Suprapubic skin (tissue), 4 donors: ENCODE measurements at regions not wholly inside any gene's neighbourhood (a gene's known extent, or its start where the extent isn't known, plus 50 kb on each side); places are given as distances from the start of the nearest gene placed in this dataset.
A peak's percentile ranks its signal among the peaks of the same experiment; 100 is the strongest.

Experiments
- DNase-seq, 2 donors: peaks; one replicate each; pipeline ENCODE4 v3.0.0-alpha.2; 2019; ENCODE audit warnings: low spot score in 2 of 2
- H3K27ac ChIP-seq: fragments of 200-600 bp; sonication (generic); one replicate; pipeline ENCODE4 v1.5.1; 2019
- H3K27me3 ChIP-seq: fragments of 200-600 bp; sonication (generic); one replicate; pipeline ENCODE4 v1.5.1; 2019
- H3K36me3 ChIP-seq: fragments of 200-600 bp; sonication (generic); one replicate; pipeline ENCODE4 v1.5.1; 2019
- H3K4me1 ChIP-seq: fragments of 200-600 bp; sonication (generic); one replicate; pipeline ENCODE4 v1.5.1; 2019
- H3K4me3 ChIP-seq: fragments of 200-600 bp; sonication (generic); one replicate; pipeline ENCODE4 v1.5.1; 2019; ENCODE audit warnings: mild to moderate bottlenecking
- H3K9me3 ChIP-seq: fragments of 200-600 bp; sonication (generic); one replicate; pipeline ENCODE4 v1.5.1; 2019
- CTCF ChIP-seq, 2 donors: fragments of 200-600 bp in 1 of 2; fragments of 450-650 bp in 1 of 2; sonication (generic) in 1 of 2; IDR thresholded peaks; one replicate each; pipeline ENCODE4 v1.5.1; 2016 to 2019; ENCODE audit warnings: antibody characterized with exemption in 2 of 2, mild to moderate bottlenecking in 1 of 2, moderate library complexity in 1 of 2
- EP300 ChIP-seq: sonication (generic); formaldehyde crosslinking; IDR thresholded peaks from one replicate; pipeline ENCODE4 v1.6.1; 2017; ENCODE audit warnings: antibody characterized with exemption
- POLR2A ChIP-seq, 2 donors: fragments of 450-650 bp; IDR thresholded peaks; one replicate each; pipeline ENCODE4 v1.6.1; 2017; ENCODE audit warnings: antibody characterized with exemption in 2 of 2, mild to moderate bottlenecking in 2 of 2, moderate library complexity in 2 of 2
- POLR2AphosphoS5 ChIP-seq, 3 donors: sonication (generic); formaldehyde crosslinking; IDR thresholded peaks; one replicate each; pipeline ENCODE4 v1.6.1; 2017; ENCODE audit warnings: antibody characterized with exemption in 3 of 3
- WGBS: methylation state at CpG from one replicate; pipeline ENCODE4 v1.1.5; 2018; 5-methylcytosine and 5-hydroxymethylcytosine counted together

- Histone ChIP-seq H3K4me1 (peaks cover 20% of the 10 kb centered on the region), H3K4me3 (no peak overlapping the region), H3K27me3 (no peaks in the 10 kb centered on the region), H3K9me3 (no peaks in the 10 kb centered on the region), H3K36me3 (no peaks in the 10 kb centered on the region), H3K27ac (no peak overlapping the region)
- no peak for DNase-seq
- TF ChIP-seq POLR2A (IDR thresholded peaks at IDR 0.05) (no peak), CTCF (IDR thresholded peaks at IDR 0.05) (no peak), EP300 (no peak), POLR2AphosphoS5 (IDR thresholded peaks at IDR 0.05) (no peak)
- WGBS = 85% methylated on average over 6 of the region's 6 CpGs
Measured at GRCh38 chr20:57883224-57883623, 173.4 kb upstream of the PMEPA1 start.

- no peak overlapping the region for H3K27ac ChIP-seq
- no peak overlapping the region for H3K4me3 ChIP-seq
- no peaks in the 10 kb centered on the region for H3K36me3 ChIP-seq
- WGBS = 76% methylated on average over 14 of the region's 16 CpGs
- H3K9me3 ChIP-seq = no peaks in the 10 kb centered on the region
- H3K4me1 ChIP-seq = peaks cover 20% of the 10 kb centered on the region
- H3K27me3 ChIP-seq = no peaks in the 10 kb centered on the region
- TF ChIP-seq POLR2AphosphoS5 (IDR thresholded peaks at IDR 0.05) (no peak), EP300 (no peak), CTCF (IDR thresholded peaks at IDR 0.05) (no peak), POLR2A (IDR thresholded peaks at IDR 0.05) (no peak)
- DNase-seq = peak in 1 of 2 donors; percentile 74
Measured at GRCh38 chr20:57882451-57883161, 172.8 kb upstream of the PMEPA1 start.

GRCh38 chr20:57881466-57882385 is 171.9 kb upstream of the PMEPA1 start:
- H3K27ac ChIP-seq = no peak overlapping the region
- H3K27me3 ChIP-seq = no peaks in the 10 kb centered on the region
- H3K4me1 ChIP-seq = peaks cover 20% of the 10 kb centered on the region
- H3K36me3 ChIP-seq = no peaks in the 10 kb centered on the region
- TF ChIP-seq EP300 = no peak
- TF ChIP-seq POLR2A (IDR thresholded peaks at IDR 0.05) = no peak
- TF ChIP-seq POLR2AphosphoS5 (IDR thresholded peaks at IDR 0.05) = no peak
- no peaks in the 10 kb centered on the region for H3K9me3 ChIP-seq
- WGBS = 81% methylated on average over 10 of the region's 15 CpGs
- no peak overlapping the region for H3K4me3 ChIP-seq
- DNase-seq = peak in 1 of 2 donors; percentile 45

- peak in 1 of 2 donors; percentile 58 for DNase-seq
Measured at GRCh38 chr20:57880571-57880892, 170.7 kb upstream of the PMEPA1 start.

More at GRCh38 chr20:57880571-57880892, 170.7 kb upstream of the PMEPA1 start:
- TF ChIP-seq POLR2A (IDR thresholded peaks at IDR 0.05) (no peak), CTCF (IDR thresholded peaks at IDR 0.05) (no peak), EP300 (no peak), POLR2AphosphoS5 (IDR thresholded peaks at IDR 0.05) (no peak)
- peaks cover 20% of the 10 kb centered on the region for H3K4me1 ChIP-seq
- no peaks in the 10 kb centered on the region for H3K36me3 ChIP-seq
- H3K27me3 ChIP-seq = no peaks in the 10 kb centered on the region
- no peak overlapping the region for H3K4me3 ChIP-seq
- H3K27ac ChIP-seq = no peak overlapping the region
- no peaks in the 10 kb centered on the region for H3K9me3 ChIP-seq
